ENCODE measurements at regions not wholly inside any gene's neighbourhood (a gene's known extent, or its start where the extent isn't known, plus 50 kb on each side); places are given as distances from the start of the nearest gene placed in this dataset.

- H3K27me3 ChIP-seq: no peaks in the 10 kb centered on the region
- 67 to 76% (median 71%) methylated on average over 2 of the region's 2 CpGs for WGBS, 4 donors
- intact Hi-C loops (cut with DNase I): no loop called here
Observed at GRCh38 chr3:81040107-81040506, 721.3 kb downstream of the GBE1 start.

GRCh38 chr3:81033684-81034083, 727.8 kb downstream of the GBE1 start:
- Histone ChIP-seq H3K4me1 (replicated peaks in 1 of 2) (no peaks in the 10 kb centered on the region), H3K27me3 (no peaks in the 10 kb centered on the region), H3K27ac (no peak overlapping the region), H3K9me3 (replicated peaks in 1 of 3) (no peaks in the 10 kb centered on the region), H3K4me3 (no peak overlapping the region), H3K36me3 (replicated peaks in 1 of 2) (no peaks in the 10 kb centered on the region)
- 61 to 77% (median 73%) methylated on average over 4 of the region's 4 CpGs for WGBS, 4 donors
- intact Hi-C loops (cut with DNase I): no loop called here
- no peak for DNase-seq
- no peak for TF ChIP-seq POLR2A (IDR thresholded peaks at IDR 0.05)
- no peak for TF ChIP-seq CTCF (IDR thresholded peaks at IDR 0.05)

More at GRCh38 chr3:81040107-81040506, 721.3 kb downstream of the GBE1 start:
- Histone ChIP-seq H3K4me1 (replicated peaks in 1 of 2) (no peaks in the 10 kb centered on the region), H3K36me3 (replicated peaks in 1 of 2) (no peaks in the 10 kb centered on the region), H3K9me3 (replicated peaks in 1 of 3) (no peaks in the 10 kb centered on the region), H3K4me3 (no peak overlapping the region), H3K27ac (no peak overlapping the region)
- TF ChIP-seq POLR2A (IDR thresholded peaks at IDR 0.05): no peak
- TF ChIP-seq CTCF (IDR thresholded peaks at IDR 0.05): no peak
- no peak for DNase-seq

- Histone ChIP-seq H3K4me1 (replicated peaks in 1 of 2) (no peaks in the 10 kb centered on the region), H3K36me3 (replicated peaks in 1 of 2) (no peaks in the 10 kb centered on the region), H3K9me3 (replicated peaks in 1 of 3) (no peaks in the 10 kb centered on the region), H3K4me3 (no peak overlapping the region), H3K27me3 (no peaks in the 10 kb centered on the region), H3K27ac (no peak overlapping the region)
- DNase-seq: no peak
- intact Hi-C loops (cut with DNase I): no loop called here
- TF ChIP-seq POLR2A (IDR thresholded peaks at IDR 0.05) (no peak), CTCF (IDR thresholded peaks at IDR 0.05) (no peak)
- 58 to 71% (median 65%) methylated on average over 2 of the region's 2 CpGs for WGBS, 4 donors
Observed at GRCh38 chr3:81033185-81033584, 728.3 kb downstream of the GBE1 start.

- 58 to 69% (median 60%) methylated on average over 2 of the region's 2 CpGs for WGBS, 4 donors
Observed at GRCh38 chr3:81029861-81030260, 731.6 kb downstream of the GBE1 start.

More at GRCh38 chr3:81029861-81030260, 731.6 kb downstream of the GBE1 start:
- intact Hi-C loops (cut with DNase I): no loop called here
- Histone ChIP-seq H3K4me3 (no peak overlapping the region), H3K9me3 (replicated peaks in 1 of 3) (no peaks in the 10 kb centered on the region), H3K36me3 (replicated peaks in 1 of 2) (no peaks in the 10 kb centered on the region), H3K27me3 (no peaks in the 10 kb centered on the region), H3K4me1 (replicated peaks in 1 of 2) (no peaks in the 10 kb centered on the region), H3K27ac (no peak overlapping the region)
- DNase-seq: no peak
- TF ChIP-seq CTCF (IDR thresholded peaks at IDR 0.05) (no peak), POLR2A (IDR thresholded peaks at IDR 0.05) (no peak)
